ENCODE measurements at regions not wholly inside any gene's neighbourhood (a gene's known extent, or its start where the extent isn't known, plus 50 kb on each side); places are given as distances from the start of the nearest gene placed in this dataset.

- Histone ChIP-seq H3K9me3 (ENCODE audit: severe bottlenecking) (no peaks in the 10 kb centered on the region), H3K27ac (ENCODE audit: poor library complexity, severe bottlenecking) (no peak overlapping the region), H3K27me3 (ENCODE audit: insufficient read depth, poor library complexity, severe bottlenecking) (no peaks in the 10 kb centered on the region), H3K4me1 (ENCODE audit: insufficient read depth, poor library complexity, severe bottlenecking) (no peaks in the 10 kb centered on the region), H3K36me3 (ENCODE audit: low read depth) (no peaks in the 10 kb centered on the region), H3K4me3 (ENCODE audit: severe bottlenecking) (no peak overlapping the region)
- TF ChIP-seq CTCF (IDR thresholded peaks at IDR 0.05; ENCODE audit: poor library complexity, severe bottlenecking) = no peak
- DNase-seq (ENCODE audit: low spot score) = no peak
- no peak for ATAC-seq (ENCODE audit: low read depth)
Observed at GRCh38 chr1:200250469-200250868, 159.4 kb downstream of the ZNF281 start.

DNA sequence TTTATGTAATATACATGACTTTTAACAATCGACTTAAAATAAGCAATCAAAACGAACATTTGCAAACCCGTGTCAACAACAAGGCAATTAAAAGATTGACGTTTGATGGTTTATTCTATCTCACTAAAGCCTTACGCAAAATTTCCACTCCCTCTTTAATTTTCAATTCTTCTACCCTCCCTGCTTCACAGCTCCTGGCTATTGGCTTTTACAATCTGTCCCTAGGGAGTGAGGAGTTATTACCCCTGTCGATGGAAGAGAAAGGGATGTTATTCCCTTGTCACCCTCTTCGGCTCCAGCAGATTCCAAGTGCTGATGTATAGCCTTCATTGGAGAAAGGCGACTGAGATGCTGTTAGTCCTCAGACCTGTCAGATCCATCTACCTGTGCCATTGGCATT, 161.3 kb downstream of the ZNF281 start:
- TF ChIP-seq CTCF (IDR thresholded peaks at IDR 0.05; ENCODE audit: poor library complexity, severe bottlenecking) = no peak
- no peak for ATAC-seq (ENCODE audit: low read depth)
- no peaks in the 10 kb centered on the region for H3K9me3 ChIP-seq (ENCODE audit: severe bottlenecking)

GRCh38 chr1:200247518-200247917, 162.3 kb downstream of the ZNF281 start:
- Histone ChIP-seq H3K36me3 (ENCODE audit: low read depth) (no peaks in the 10 kb centered on the region), H3K4me3 (ENCODE audit: severe bottlenecking) (no peak overlapping the region), H3K4me1 (ENCODE audit: insufficient read depth, poor library complexity, severe bottlenecking) (no peaks in the 10 kb centered on the region), H3K9me3 (ENCODE audit: severe bottlenecking) (no peaks in the 10 kb centered on the region), H3K27me3 (ENCODE audit: insufficient read depth, poor library complexity, severe bottlenecking) (no peaks in the 10 kb centered on the region), H3K27ac (ENCODE audit: poor library complexity, severe bottlenecking) (no peak overlapping the region)
- DNase-seq (ENCODE audit: low spot score) = no peak
- no peak for TF ChIP-seq CTCF (IDR thresholded peaks at IDR 0.05; ENCODE audit: poor library complexity, severe bottlenecking)
- no peak for ATAC-seq (ENCODE audit: low read depth)

More for the DNA sequence above, 161.3 kb downstream of the ZNF281 start:
- no peak for DNase-seq (ENCODE audit: low spot score)
- H3K4me3 ChIP-seq (ENCODE audit: severe bottlenecking) = no peak overlapping the region
- H3K27me3 ChIP-seq (ENCODE audit: insufficient read depth, poor library complexity, severe bottlenecking) = no peaks in the 10 kb centered on the region
- no peaks in the 10 kb centered on the region for H3K36me3 ChIP-seq (ENCODE audit: low read depth)
- no peak overlapping the region for H3K27ac ChIP-seq (ENCODE audit: poor library complexity, severe bottlenecking)
- no peaks in the 10 kb centered on the region for H3K4me1 ChIP-seq (ENCODE audit: insufficient read depth, poor library complexity, severe bottlenecking)

- Histone ChIP-seq H3K4me3 (ENCODE audit: severe bottlenecking) (no peak overlapping the region), H3K27ac (ENCODE audit: poor library complexity, severe bottlenecking) (no peak overlapping the region), H3K27me3 (ENCODE audit: insufficient read depth, poor library complexity, severe bottlenecking) (no peaks in the 10 kb centered on the region), H3K36me3 (ENCODE audit: low read depth) (no peaks in the 10 kb centered on the region), H3K9me3 (ENCODE audit: severe bottlenecking) (no peaks in the 10 kb centered on the region), H3K4me1 (ENCODE audit: insufficient read depth, poor library complexity, severe bottlenecking) (no peaks in the 10 kb centered on the region)
- no peak for TF ChIP-seq CTCF (IDR thresholded peaks at IDR 0.05; ENCODE audit: poor library complexity, severe bottlenecking)
- DNase-seq (ENCODE audit: low spot score) (no peak), ATAC-seq (ENCODE audit: low read depth) (no peak)
Observed at GRCh38 chr1:200245473-200245872, 164.4 kb downstream of the ZNF281 start.

GRCh38 chr1:200243042-200243437, 166.8 kb downstream of the ZNF281 start:
- no peaks in the 10 kb centered on the region for H3K4me1 ChIP-seq (ENCODE audit: insufficient read depth, poor library complexity, severe bottlenecking)
- DNase-seq (ENCODE audit: low spot score) (no peak), ATAC-seq (ENCODE audit: low read depth) (no peak)
- no peak overlapping the region for H3K27ac ChIP-seq (ENCODE audit: poor library complexity, severe bottlenecking)
- no peaks in the 10 kb centered on the region for H3K9me3 ChIP-seq (ENCODE audit: severe bottlenecking)
- H3K27me3 ChIP-seq (ENCODE audit: insufficient read depth, poor library complexity, severe bottlenecking) = no peaks in the 10 kb centered on the region
- H3K4me3 ChIP-seq (ENCODE audit: severe bottlenecking) = no peak overlapping the region
- H3K36me3 ChIP-seq (ENCODE audit: low read depth) = no peaks in the 10 kb centered on the region
- no peak for TF ChIP-seq CTCF (IDR thresholded peaks at IDR 0.05; ENCODE audit: poor library complexity, severe bottlenecking)

Measured in RWPE2 (cell line).